Esophagus squamous epithelium (tissue), 4 donors: ENCODE measurements at regions not wholly inside any gene's neighbourhood (a gene's known extent, or its start where the extent isn't known, plus 50 kb on each side); places are given as distances from the start of the nearest gene placed in this dataset.

Experiments used
- POLR2A ChIP-seq, 4 donors: fragments of 450-650 bp; IDR thresholded peaks; one replicate each; pipeline ENCODE4 v1.6.1; 2017; ENCODE audit warnings: antibody characterized with exemption in 4 of 4, mild to moderate bottlenecking in 4 of 4, moderate library complexity in 3 of 4
- TF ChIP-seq, protein P1 (sequence below), 6 experiments: fragments of 450-650 bp in 4 of 6; fragments of 200-600 bp in 2 of 6; sonication (generic) in 2 of 6; IDR thresholded peaks; one replicate each; pipeline ENCODE4 v1.5.1; 2016 to 2019; ENCODE audit warnings: antibody characterized with exemption in 6 of 6, mild to moderate bottlenecking in 4 of 6, moderate library complexity in 4 of 6

DNA sequence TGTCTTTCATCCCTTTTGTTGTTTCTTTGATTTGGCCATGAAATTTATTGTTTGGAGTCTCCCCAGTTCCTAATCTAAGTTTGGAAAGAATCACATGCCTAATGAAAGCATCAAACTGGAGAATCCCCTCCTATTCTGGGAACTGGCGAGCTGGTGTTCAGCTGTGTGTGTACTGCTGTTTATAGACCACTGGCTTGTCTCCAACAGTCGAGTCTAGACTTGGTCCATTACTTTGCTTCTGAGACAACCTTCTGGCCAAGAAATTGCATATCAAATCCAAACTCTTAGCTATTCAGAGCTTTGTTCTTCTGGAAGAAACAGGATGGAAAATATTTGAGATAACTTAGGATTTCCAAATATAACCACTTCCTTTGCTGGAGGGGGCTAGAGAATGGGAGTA is 111.5 kb upstream of the THSD7B start:
- TF ChIP-seq, protein P1, sequence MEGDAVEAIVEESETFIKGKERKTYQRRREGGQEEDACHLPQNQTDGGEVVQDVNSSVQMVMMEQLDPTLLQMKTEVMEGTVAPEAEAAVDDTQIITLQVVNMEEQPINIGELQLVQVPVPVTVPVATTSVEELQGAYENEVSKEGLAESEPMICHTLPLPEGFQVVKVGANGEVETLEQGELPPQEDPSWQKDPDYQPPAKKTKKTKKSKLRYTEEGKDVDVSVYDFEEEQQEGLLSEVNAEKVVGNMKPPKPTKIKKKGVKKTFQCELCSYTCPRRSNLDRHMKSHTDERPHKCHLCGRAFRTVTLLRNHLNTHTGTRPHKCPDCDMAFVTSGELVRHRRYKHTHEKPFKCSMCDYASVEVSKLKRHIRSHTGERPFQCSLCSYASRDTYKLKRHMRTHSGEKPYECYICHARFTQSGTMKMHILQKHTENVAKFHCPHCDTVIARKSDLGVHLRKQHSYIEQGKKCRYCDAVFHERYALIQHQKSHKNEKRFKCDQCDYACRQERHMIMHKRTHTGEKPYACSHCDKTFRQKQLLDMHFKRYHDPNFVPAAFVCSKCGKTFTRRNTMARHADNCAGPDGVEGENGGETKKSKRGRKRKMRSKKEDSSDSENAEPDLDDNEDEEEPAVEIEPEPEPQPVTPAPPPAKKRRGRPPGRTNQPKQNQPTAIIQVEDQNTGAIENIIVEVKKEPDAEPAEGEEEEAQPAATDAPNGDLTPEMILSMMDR (IDR thresholded peaks at IDR 0.05), result no peak
- no peak for TF ChIP-seq POLR2A (IDR thresholded peaks at IDR 0.05)
